Fibroblast of the aortic adventitia (primary cell): ENCODE measurements at regions not wholly inside any gene's neighbourhood (a gene's known extent, or its start where the extent isn't known, plus 50 kb on each side); places are given as distances from the start of the nearest gene placed in this dataset.

Experiments used
- DNase-seq: peaks from one replicate; pipeline ENCODE4 v3.0.0-alpha.2; 2010; ENCODE audit warnings: low read depth
- H3K4me3 ChIP-seq: 2 replicates; pipeline ENCODE4 v1.5.1; 2011; ENCODE audit warnings: low read depth, mild to moderate bottlenecking, control low read depth, low read length, moderate library complexity
- CTCF ChIP-seq: IDR thresholded peaks from 2 replicates; pipeline ENCODE4 v1.5.1; 2011; ENCODE audit warnings: mild to moderate bottlenecking, low read length, control low read depth, inconsistent platforms; ENCODE audit not compliant: insufficient read depth

GRCh38 chr14:84037593-84037992, 1492.4 kb upstream of the FLRT2 start:
- no peak overlapping the region for H3K4me3 ChIP-seq
- DNase-seq = no peak
- TF ChIP-seq CTCF = no peak

GRCh38 chr14:84040101-84040500, 1489.8 kb upstream of the FLRT2 start:
- no peak for DNase-seq
- H3K4me3 ChIP-seq = no peak overlapping the region
- TF ChIP-seq CTCF = no peak

GRCh38 chr14:84041421-84041820, 1488.5 kb upstream of the FLRT2 start:
- DNase-seq = no peak
- TF ChIP-seq CTCF = no peak
- no peak overlapping the region for H3K4me3 ChIP-seq

GRCh38 chr14:84042992-84043391, 1487.0 kb upstream of the FLRT2 start:
- no peak for TF ChIP-seq CTCF
- no peak for DNase-seq
- H3K4me3 ChIP-seq = no peak overlapping the region

- DNase-seq = no peak
- TF ChIP-seq CTCF = no peak
- no peak overlapping the region for H3K4me3 ChIP-seq
Observed at GRCh38 chr14:84064316-84065125, 1465.4 kb upstream of the FLRT2 start.

- no peak overlapping the region for H3K4me3 ChIP-seq
- no peak for TF ChIP-seq CTCF
- no peak for DNase-seq
Observed at GRCh38 chr14:84065811-84066210, 1464.1 kb upstream of the FLRT2 start.

- TF ChIP-seq CTCF = no peak
- no peak for DNase-seq
- H3K4me3 ChIP-seq = no peak overlapping the region
Observed at GRCh38 chr14:84068288-84068687, 1461.7 kb upstream of the FLRT2 start.
